CD14-positive monocyte (primary cell): ENCODE measurements at regions not wholly inside any gene's neighbourhood (a gene's known extent, or its start where the extent isn't known, plus 50 kb on each side); places are given as distances from the start of the nearest gene placed in this dataset.

ENCODE experiments used
- DNase-seq, 3 donors: peaks; one replicate each; pipeline ENCODE4 v3.0.0-alpha.2; 2011 to 2022
- H2AFZ ChIP-seq: 2 replicates; pipeline ENCODE4 v1.6.0; 2012; ENCODE audit warnings: mild to moderate bottlenecking, low read depth, low read length, inconsistent platforms; ENCODE audit not compliant: insufficient read depth, poor library complexity, severe bottlenecking
- H3K27ac ChIP-seq, 2 donors: 1 replicate in 1 of 2; 2 replicates in 1 of 2; pipeline ENCODE4 v1.5.1; 2012 to 2013; ENCODE audit warnings: low read length in 2 of 2, control low read depth in 1 of 2, inconsistent platforms in 1 of 2, low read depth in 1 of 2, mild to moderate bottlenecking in 1 of 2
- H3K27me3 ChIP-seq, 2 donors: one replicate each; pipeline versions ENCODE4 v1.6.0 to v1.6.1; 2011 to 2013; ENCODE audit warnings: low read length in 2 of 2; ENCODE audit not compliant: control insufficient read depth in 2 of 2, insufficient read depth in 2 of 2
- H3K36me3 ChIP-seq, 2 donors: replicated peaks in 1 of 2; 1 replicate in 1 of 2; 2 replicates in 1 of 2; pipeline versions ENCODE4 v1.5.1 to v1.6.1; 2012 to 2013; ENCODE audit warnings: low read length in 2 of 2, control low read depth in 1 of 2, inconsistent platforms in 1 of 2, mild to moderate bottlenecking in 1 of 2; ENCODE audit not compliant: insufficient read depth in 2 of 2, control insufficient read depth in 1 of 2
- H3K4me1 ChIP-seq, 2 donors: 1 replicate in 1 of 2; 2 replicates in 1 of 2; pipeline versions ENCODE4 v1.5.1 to v1.6.1; 2012 to 2013; ENCODE audit warnings: low read length in 2 of 2, control low read depth in 1 of 2, inconsistent platforms in 1 of 2, mild to moderate bottlenecking in 1 of 2, moderate library complexity in 1 of 2; ENCODE audit not compliant: insufficient read depth in 2 of 2, control insufficient read depth in 1 of 2
- H3K4me2 ChIP-seq: replicated peaks from 2 replicates; pipeline ENCODE3; 2012; ENCODE audit warnings: low read length, moderate library complexity, mild to moderate bottlenecking; ENCODE audit not compliant: poor library complexity, severe bottlenecking; ENCODE audit errors: extremely low read depth
- H3K4me3 ChIP-seq, 3 experiments: fragments of 200-600 bp in 1 of 3; sonication (generic) in 1 of 3; replicated peaks in 1 of 3; 1 replicate in 2 of 3; 2 replicates in 1 of 3; pipeline ENCODE4 v1.5.1; 2011 to 2013; ENCODE audit warnings: low read length in 3 of 3, mild to moderate bottlenecking in 3 of 3, control low read depth in 2 of 3, low read depth in 2 of 3, inconsistent platforms in 1 of 3, moderate library complexity in 1 of 3
- H3K79me2 ChIP-seq: 2 replicates; pipeline ENCODE4 v1.6.0; 2012; ENCODE audit warnings: mild to moderate bottlenecking, control low read depth, inconsistent platforms, low read length, moderate library complexity; ENCODE audit not compliant: insufficient read depth
- H3K9ac ChIP-seq: 2 replicates; pipeline ENCODE4 v1.6.0; 2017; ENCODE audit warnings: low read length, mild to moderate bottlenecking; ENCODE audit not compliant: insufficient read depth, poor library complexity, severe bottlenecking
- H3K9me3 ChIP-seq, 2 donors: replicated peaks in 1 of 2; 1 replicate in 1 of 2; 2 replicates in 1 of 2; pipeline versions ENCODE4 v1.5.1 to v1.6.1; 2012 to 2013; ENCODE audit warnings: low read length in 2 of 2, control low read depth in 1 of 2; ENCODE audit not compliant: control insufficient read depth in 1 of 2, insufficient read depth in 1 of 2
- H4K20me1 ChIP-seq: 2 replicates; pipeline ENCODE4 v1.6.0; 2012; ENCODE audit warnings: mild to moderate bottlenecking, low read length, control low read depth, moderate library complexity; ENCODE audit not compliant: insufficient read depth
- H3K27ac Mint-ChIP-seq, 7 donors: one replicate each; pipeline ENCODE4 v1.8.0; 2020; ENCODE audit warnings: mild to moderate bottlenecking in 7 of 7, mixed read lengths in 7 of 7, moderate library complexity in 6 of 7, inconsistent platforms in 2 of 7
- H3K27me3 Mint-ChIP-seq, 3 donors: one replicate each; pipeline ENCODE4 v1.8.0; 2021 to 2022; ENCODE audit warnings: low read depth in 3 of 3, mild to moderate bottlenecking in 3 of 3, mixed read lengths in 3 of 3, moderate library complexity in 3 of 3, inconsistent platforms in 1 of 3
- H3K36me3 Mint-ChIP-seq, 2 donors: one replicate each; pipeline ENCODE4 v1.8.0; 2020; ENCODE audit warnings: mixed read lengths in 2 of 2, inconsistent platforms in 1 of 2, mild to moderate bottlenecking in 1 of 2
- H3K4me1 Mint-ChIP-seq: one replicate; pipeline ENCODE4 v1.8.0; 2020; ENCODE audit warnings: mild to moderate bottlenecking, mixed read lengths
- H3K4me3 Mint-ChIP-seq, 2 donors: one replicate each; pipeline ENCODE4 v1.8.0; 2020; ENCODE audit warnings: mild to moderate bottlenecking in 2 of 2, mixed read lengths in 2 of 2, moderate library complexity in 1 of 2
- H3K9me3 Mint-ChIP-seq, 7 donors: one replicate each; pipeline ENCODE4 v1.8.0; 2020 to 2022; ENCODE audit warnings: mixed read lengths in 7 of 7, mild to moderate bottlenecking in 6 of 7, moderate library complexity in 6 of 7, inconsistent platforms in 2 of 7
- CTCF ChIP-seq: fragments of 200-600 bp; IDR thresholded peaks from one replicate; pipeline ENCODE4 v1.8.0; 2022; ENCODE audit warnings: antibody characterized with exemption, mild to moderate bottlenecking
- WGBS: methylation state at CpG from one replicate; pipeline ENCODE4 v1.1.5; 2013; ENCODE audit warnings: missing lambda C conversion rate; ENCODE audit not compliant: insufficient coverage; 5-methylcytosine and 5-hydroxymethylcytosine counted together
- intact Hi-C, 2 donors: fragments of 100-400 bp; cut with micrococcal nuclease; formaldehyde crosslinking; loops; one replicate each; pipeline versions ENCODE4 v1.15.0 to v1.15.1; 2023

GRCh38 chr1:232319072-232319471 is 310.9 kb downstream of the SIPA1L2 start:
- peaks cover 0 to 7% (median 3%) of the 10 kb centered on the region in 3 donors for H3K27me3 Mint-ChIP-seq
- DNase-seq = no peak

GRCh38 chr1:232318143-232318542 is 311.8 kb downstream of the SIPA1L2 start:
- H3K79me2 ChIP-seq = no peaks in the 10 kb centered on the region
- H3K4me1 ChIP-seq = no peaks in the 10 kb centered on the region
- no peak for DNase-seq
- H3K4me3 ChIP-seq = no peak overlapping the region
- no peak overlapping the region for H3K27ac ChIP-seq
- Mint-ChIP-seq H3K4me1 (no peaks in the 10 kb centered on the region), H3K9me3 (peaks cover 3 to 17% (median 8%) of the 10 kb centered on the region in 7 donors), H3K27me3 (peaks cover 0 to 10% (median 3%) of the 10 kb centered on the region in 3 donors), H3K36me3 (no peaks in the 10 kb centered on the region), H3K27ac (no peak overlapping the region), H3K4me3 (no peak overlapping the region)
- no peak overlapping the region for H3K4me2 ChIP-seq
- H2AFZ ChIP-seq = no peak overlapping the region
- peaks cover 0 to 6% of the 10 kb centered on the region in 2 donors for H3K9me3 ChIP-seq
- H4K20me1 ChIP-seq = no peaks in the 10 kb centered on the region
- TF ChIP-seq CTCF = no peak
- intact Hi-C loops = no loop called here
- WGBS = no CpG with 5 or more reads among the region's 2 CpGs
- no peak overlapping the region for H3K9ac ChIP-seq
- H3K36me3 ChIP-seq = no peaks in the 10 kb centered on the region
- H3K27me3 ChIP-seq = no peaks in the 10 kb centered on the region

More at GRCh38 chr1:232319072-232319471, 310.9 kb downstream of the SIPA1L2 start:
- Histone ChIP-seq H3K27me3 (peaks cover 0 to 2% of the 10 kb centered on the region in 2 donors), H2AFZ (no peak overlapping the region), H3K9me3 (peaks cover 0 to 3% of the 10 kb centered on the region in 2 donors), H3K4me1 (no peaks in the 10 kb centered on the region), H4K20me1 (no peaks in the 10 kb centered on the region), H3K9ac (no peak overlapping the region), H3K79me2 (no peaks in the 10 kb centered on the region), H3K27ac (no peak overlapping the region), H3K36me3 (no peaks in the 10 kb centered on the region), H3K4me2 (no peak overlapping the region), H3K4me3 (no peak overlapping the region)
- H3K36me3 Mint-ChIP-seq = no peaks in the 10 kb centered on the region
- H3K9me3 Mint-ChIP-seq = peaks cover under 1 to 13% (median 5%) of the 10 kb centered on the region in 7 donors
- no peak overlapping the region for H3K4me3 Mint-ChIP-seq
- TF ChIP-seq CTCF = no peak
- intact Hi-C loops = no loop called here
- WGBS = 83% methylated on average over 10 of the region's 10 CpGs
- no peaks in the 10 kb centered on the region for H3K4me1 Mint-ChIP-seq
- H3K27ac Mint-ChIP-seq = peak overlapping the region in 1 of 7 donors; percentile 33
